Fibroblast of lung (primary cell): ENCODE measurements at regions not wholly inside any gene's neighbourhood (a gene's known extent, or its start where the extent isn't known, plus 50 kb on each side); places are given as distances from the start of the nearest gene placed in this dataset.
A peak's percentile ranks its signal among the peaks of the same experiment; 100 is the strongest.

Source experiments
- DNase-seq, 2 donors: peaks; one replicate each; pipeline versions ENCODE4 v3.0.0 to v3.0.0-alpha.2; 2010; ENCODE audit warnings: low read depth in 2 of 2
- H2AFZ ChIP-seq: 2 replicates; pipeline ENCODE4 v1.5.1; 2012; ENCODE audit warnings: low read length, control low read depth, inconsistent platforms
- H3K27ac ChIP-seq: 2 replicates; pipeline ENCODE4 v1.5.1; 2011; ENCODE audit warnings: low read length, control low read depth; ENCODE audit not compliant: insufficient read depth
- H3K27me3 ChIP-seq: 2 replicates; pipeline ENCODE4 v1.5.1; 2011; ENCODE audit warnings: mild to moderate bottlenecking, low read length; ENCODE audit not compliant: control insufficient read depth, insufficient read depth
- H3K36me3 ChIP-seq: 2 replicates; pipeline ENCODE4 v1.5.1; 2011; ENCODE audit warnings: low read length; ENCODE audit not compliant: control insufficient read depth, insufficient read depth
- H3K4me1 ChIP-seq: 2 replicates; pipeline ENCODE4 v1.5.1; 2011; ENCODE audit warnings: low read length; ENCODE audit not compliant: control insufficient read depth, insufficient read depth; ENCODE audit errors: extremely low read depth
- H3K4me2 ChIP-seq: 2 replicates; pipeline ENCODE4 v1.5.1; 2011; ENCODE audit warnings: low read length, control low read depth; ENCODE audit not compliant: insufficient read depth; ENCODE audit errors: extremely low read depth
- H3K4me3 ChIP-seq, 4 experiments: fragments of 200-600 bp in 1 of 4; sonication (generic) in 1 of 4; replicated peaks in 1 of 4; 2 replicates each; pipeline ENCODE4 v1.5.1; 2011 to 2016; ENCODE audit warnings: low read length in 4 of 4, low read depth in 3 of 4, mild to moderate bottlenecking in 3 of 4, control low read depth in 2 of 4, inconsistent platforms in 1 of 4, mixed read lengths in 1 of 4; ENCODE audit not compliant: insufficient read depth in 1 of 4; ENCODE audit errors: control extremely low read depth in 1 of 4
- H3K79me2 ChIP-seq: 2 replicates; pipeline ENCODE4 v1.5.1; 2012; ENCODE audit warnings: mild to moderate bottlenecking, low read length, inconsistent platforms; ENCODE audit not compliant: control insufficient read depth, insufficient read depth
- H3K9ac ChIP-seq: 2 replicates; pipeline ENCODE4 v1.5.1; 2011; ENCODE audit warnings: mild to moderate bottlenecking, low read length, control low read depth; ENCODE audit not compliant: insufficient read depth
- H3K9me3 ChIP-seq: 2 replicates; pipeline ENCODE4 v1.5.1; 2012; ENCODE audit warnings: low read depth, low read length; ENCODE audit not compliant: control insufficient read depth, insufficient read depth
- H4K20me1 ChIP-seq: 2 replicates; pipeline ENCODE4 v1.5.1; 2011; ENCODE audit warnings: low read length; ENCODE audit not compliant: control insufficient read depth, insufficient read depth; ENCODE audit errors: extremely low read depth
- CTCF ChIP-seq, 2 donors: IDR thresholded peaks in 1 of 2; conservative IDR thresholded peaks in 1 of 2; 1 replicate in 1 of 2; 2 replicates in 1 of 2; pipeline ENCODE4 v1.5.1; 2011 to 2012; ENCODE audit warnings: low read length in 2 of 2, control low read depth in 1 of 2, inconsistent platforms in 1 of 2, low read depth in 1 of 2, mild to moderate bottlenecking in 1 of 2
- EZH2 ChIP-seq: IDR thresholded peaks from 2 replicates; pipeline ENCODE4 v1.5.1; 2012; ENCODE audit warnings: low read length, control low read depth, mild to moderate bottlenecking; ENCODE audit errors: missing control alignments

- Histone ChIP-seq H3K9me3 (no peaks in the 10 kb centered on the region), H4K20me1 (no peaks in the 10 kb centered on the region), H3K4me3 (no peak overlapping the region), H3K36me3 (no peaks in the 10 kb centered on the region), H2AFZ (no peak overlapping the region), H3K27me3 (no peaks in the 10 kb centered on the region), H3K27ac (no peak overlapping the region), H3K9ac (no peak overlapping the region), H3K79me2 (no peaks in the 10 kb centered on the region), H3K4me1 (no peaks in the 10 kb centered on the region), H3K4me2 (no peak overlapping the region)
- no peak for DNase-seq
- TF ChIP-seq CTCF (conservative IDR thresholded peaks at IDR 0.05 in 1 of 2, IDR thresholded peaks at IDR 0.05 in 1 of 2; ENCODE audit: low read depth in 1 of 2, low read length in 2 of 2): no peak
- no peak for TF ChIP-seq EZH2
These were observed 653.9 kb upstream of the AADAT start for GRCh38 chr4:170743633-170744032.

- H3K9ac ChIP-seq: no peak overlapping the region
- no peaks in the 10 kb centered on the region for H4K20me1 ChIP-seq
- no peak overlapping the region for H3K4me3 ChIP-seq
- H3K79me2 ChIP-seq: no peaks in the 10 kb centered on the region
- TF ChIP-seq EZH2 (no peak), CTCF (conservative IDR thresholded peaks at IDR 0.05 in 1 of 2, IDR thresholded peaks at IDR 0.05 in 1 of 2; ENCODE audit: low read depth in 1 of 2, low read length in 2 of 2) (no peak)
- peak in 1 of 2 donors; percentile 64 for DNase-seq
- no peak overlapping the region for H3K27ac ChIP-seq
- no peak overlapping the region for H3K4me2 ChIP-seq
- no peaks in the 10 kb centered on the region for H3K9me3 ChIP-seq
- no peaks in the 10 kb centered on the region for H3K4me1 ChIP-seq
- H2AFZ ChIP-seq: no peak overlapping the region
- H3K27me3 ChIP-seq: no peaks in the 10 kb centered on the region
- H3K36me3 ChIP-seq: no peaks in the 10 kb centered on the region
These were observed 652.1 kb upstream of the AADAT start for GRCh38 chr4:170741856-170742255.

GRCh38 chr4:170736710-170737109 is 647.0 kb upstream of the AADAT start:
- Histone ChIP-seq H3K4me2 (no peak overlapping the region), H3K27me3 (no peaks in the 10 kb centered on the region), H3K9ac (no peak overlapping the region), H3K4me3 (no peak overlapping the region), H2AFZ (no peak overlapping the region), H4K20me1 (no peaks in the 10 kb centered on the region), H3K4me1 (no peaks in the 10 kb centered on the region), H3K36me3 (no peaks in the 10 kb centered on the region), H3K9me3 (no peaks in the 10 kb centered on the region), H3K79me2 (no peaks in the 10 kb centered on the region), H3K27ac (no peak overlapping the region)
- TF ChIP-seq EZH2: no peak
- no peak for TF ChIP-seq CTCF (conservative IDR thresholded peaks at IDR 0.05 in 1 of 2, IDR thresholded peaks at IDR 0.05 in 1 of 2; ENCODE audit: low read depth in 1 of 2, low read length in 2 of 2)
- DNase-seq: peak in 1 of 2 donors; percentile 44
